Cardiac fibroblast (primary cell): ENCODE measurements at regions not wholly inside any gene's neighbourhood (a gene's known extent, or its start where the extent isn't known, plus 50 kb on each side); places are given as distances from the start of the nearest gene placed in this dataset.

ENCODE experiments used
- DNase-seq, 2 donors: peaks; one replicate each; pipeline versions ENCODE4 v3.0.0 to v3.0.0-alpha.2; 2010; ENCODE audit warnings: low read depth in 2 of 2
- H3K4me3 ChIP-seq, 2 donors: replicated peaks in 1 of 2; 1 replicate in 1 of 2; 2 replicates in 1 of 2; pipeline ENCODE4 v1.5.1; 2011; ENCODE audit warnings: low read depth in 2 of 2, low read length in 2 of 2, mild to moderate bottlenecking in 2 of 2, moderate library complexity in 1 of 2
- CTCF ChIP-seq: IDR thresholded peaks from one replicate; pipeline ENCODE4 v1.5.1; 2011; ENCODE audit warnings: low read depth, mild to moderate bottlenecking, low read length, inconsistent platforms

GRCh38 chr3:166456286-166456685, 619.1 kb upstream of the BCHE start:
- no peak for DNase-seq
- TF ChIP-seq CTCF = no peak
- H3K4me3 ChIP-seq = no peak overlapping the region

GRCh38 chr3:166455744-166456143, 618.5 kb upstream of the BCHE start:
- TF ChIP-seq CTCF = no peak
- no peak overlapping the region for H3K4me3 ChIP-seq
- no peak for DNase-seq

- DNase-seq = no peak
- no peak for TF ChIP-seq CTCF
These were observed 616.3 kb upstream of the BCHE start for GRCh38 chr3:166453478-166453877.

GRCh38 chr3:166451997-166452396, 614.8 kb upstream of the BCHE start:
- DNase-seq = no peak
- TF ChIP-seq CTCF = no peak
- H3K4me3 ChIP-seq = no peak overlapping the region

More at GRCh38 chr3:166453478-166453877, 616.3 kb upstream of the BCHE start:
- no peak overlapping the region for H3K4me3 ChIP-seq

GRCh38 chr3:166447513-166447912, 610.3 kb upstream of the BCHE start:
- no peak for TF ChIP-seq CTCF
- no peak overlapping the region for H3K4me3 ChIP-seq
- DNase-seq = no peak

- no peak for TF ChIP-seq CTCF
- no peak overlapping the region for H3K4me3 ChIP-seq
- no peak for DNase-seq
These were observed 609.8 kb upstream of the BCHE start for GRCh38 chr3:166446986-166447385.

- no peak overlapping the region for H3K4me3 ChIP-seq
- DNase-seq = peak in 1 of 2 donors; percentile 3
- no peak for TF ChIP-seq CTCF
These were observed 609.1 kb upstream of the BCHE start for GRCh38 chr3:166446291-166446690.
